CD14-positive monocyte (primary cell): ENCODE measurements at regions not wholly inside any gene's neighbourhood (a gene's known extent, or its start where the extent isn't known, plus 50 kb on each side); places are given as distances from the start of the nearest gene placed in this dataset.
"Not testable (repeated sequence)": the region's sequence is repeated elsewhere in the genome, so short reads cannot be mapped to it uniquely, and the experiment has no call there.

Experiments
- DNase-seq, 3 donors: peaks; one replicate each; pipeline ENCODE4 v3.0.0-alpha.2; 2011 to 2022
- H2AFZ ChIP-seq: 2 replicates; pipeline ENCODE4 v1.6.0; 2012; ENCODE audit warnings: mild to moderate bottlenecking, low read depth, low read length, inconsistent platforms; ENCODE audit not compliant: insufficient read depth, poor library complexity, severe bottlenecking
- H3K27ac ChIP-seq, 2 donors: 1 replicate in 1 of 2; 2 replicates in 1 of 2; pipeline ENCODE4 v1.5.1; 2012 to 2013; ENCODE audit warnings: low read length in 2 of 2, control low read depth in 1 of 2, inconsistent platforms in 1 of 2, low read depth in 1 of 2, mild to moderate bottlenecking in 1 of 2
- H3K27me3 ChIP-seq, 2 donors: one replicate each; pipeline versions ENCODE4 v1.6.0 to v1.6.1; 2011 to 2013; ENCODE audit warnings: low read length in 2 of 2; ENCODE audit not compliant: control insufficient read depth in 2 of 2, insufficient read depth in 2 of 2
- H3K36me3 ChIP-seq, 2 donors: replicated peaks in 1 of 2; 1 replicate in 1 of 2; 2 replicates in 1 of 2; pipeline versions ENCODE4 v1.5.1 to v1.6.1; 2012 to 2013; ENCODE audit warnings: low read length in 2 of 2, control low read depth in 1 of 2, inconsistent platforms in 1 of 2, mild to moderate bottlenecking in 1 of 2; ENCODE audit not compliant: insufficient read depth in 2 of 2, control insufficient read depth in 1 of 2
- H3K4me1 ChIP-seq, 2 donors: 1 replicate in 1 of 2; 2 replicates in 1 of 2; pipeline versions ENCODE4 v1.5.1 to v1.6.1; 2012 to 2013; ENCODE audit warnings: low read length in 2 of 2, control low read depth in 1 of 2, inconsistent platforms in 1 of 2, mild to moderate bottlenecking in 1 of 2, moderate library complexity in 1 of 2; ENCODE audit not compliant: insufficient read depth in 2 of 2, control insufficient read depth in 1 of 2
- H3K4me2 ChIP-seq: replicated peaks from 2 replicates; pipeline ENCODE3; 2012; ENCODE audit warnings: low read length, moderate library complexity, mild to moderate bottlenecking; ENCODE audit not compliant: poor library complexity, severe bottlenecking; ENCODE audit errors: extremely low read depth
- H3K4me3 ChIP-seq, 3 experiments: fragments of 200-600 bp in 1 of 3; sonication (generic) in 1 of 3; replicated peaks in 1 of 3; 1 replicate in 2 of 3; 2 replicates in 1 of 3; pipeline ENCODE4 v1.5.1; 2011 to 2013; ENCODE audit warnings: low read length in 3 of 3, mild to moderate bottlenecking in 3 of 3, control low read depth in 2 of 3, low read depth in 2 of 3, inconsistent platforms in 1 of 3, moderate library complexity in 1 of 3
- H3K79me2 ChIP-seq: 2 replicates; pipeline ENCODE4 v1.6.0; 2012; ENCODE audit warnings: mild to moderate bottlenecking, control low read depth, inconsistent platforms, low read length, moderate library complexity; ENCODE audit not compliant: insufficient read depth
- H3K9ac ChIP-seq: 2 replicates; pipeline ENCODE4 v1.6.0; 2017; ENCODE audit warnings: low read length, mild to moderate bottlenecking; ENCODE audit not compliant: insufficient read depth, poor library complexity, severe bottlenecking
- H3K9me3 ChIP-seq, 2 donors: replicated peaks in 1 of 2; 1 replicate in 1 of 2; 2 replicates in 1 of 2; pipeline versions ENCODE4 v1.5.1 to v1.6.1; 2012 to 2013; ENCODE audit warnings: low read length in 2 of 2, control low read depth in 1 of 2; ENCODE audit not compliant: control insufficient read depth in 1 of 2, insufficient read depth in 1 of 2
- H4K20me1 ChIP-seq: 2 replicates; pipeline ENCODE4 v1.6.0; 2012; ENCODE audit warnings: mild to moderate bottlenecking, low read length, control low read depth, moderate library complexity; ENCODE audit not compliant: insufficient read depth
- H3K27ac Mint-ChIP-seq, 7 donors: one replicate each; pipeline ENCODE4 v1.8.0; 2020; ENCODE audit warnings: mild to moderate bottlenecking in 7 of 7, mixed read lengths in 7 of 7, moderate library complexity in 6 of 7, inconsistent platforms in 2 of 7
- H3K27me3 Mint-ChIP-seq, 3 donors: one replicate each; pipeline ENCODE4 v1.8.0; 2021 to 2022; ENCODE audit warnings: low read depth in 3 of 3, mild to moderate bottlenecking in 3 of 3, mixed read lengths in 3 of 3, moderate library complexity in 3 of 3, inconsistent platforms in 1 of 3
- H3K36me3 Mint-ChIP-seq, 2 donors: one replicate each; pipeline ENCODE4 v1.8.0; 2020; ENCODE audit warnings: mixed read lengths in 2 of 2, inconsistent platforms in 1 of 2, mild to moderate bottlenecking in 1 of 2
- H3K4me1 Mint-ChIP-seq: one replicate; pipeline ENCODE4 v1.8.0; 2020; ENCODE audit warnings: mild to moderate bottlenecking, mixed read lengths
- H3K4me3 Mint-ChIP-seq, 2 donors: one replicate each; pipeline ENCODE4 v1.8.0; 2020; ENCODE audit warnings: mild to moderate bottlenecking in 2 of 2, mixed read lengths in 2 of 2, moderate library complexity in 1 of 2
- H3K9me3 Mint-ChIP-seq, 7 donors: one replicate each; pipeline ENCODE4 v1.8.0; 2020 to 2022; ENCODE audit warnings: mixed read lengths in 7 of 7, mild to moderate bottlenecking in 6 of 7, moderate library complexity in 6 of 7, inconsistent platforms in 2 of 7
- WGBS: methylation state at CpG from one replicate; pipeline ENCODE4 v1.1.5; 2013; ENCODE audit warnings: missing lambda C conversion rate; ENCODE audit not compliant: insufficient coverage; 5-methylcytosine and 5-hydroxymethylcytosine counted together
- intact Hi-C, 2 donors: fragments of 100-400 bp; cut with micrococcal nuclease; formaldehyde crosslinking; loops; one replicate each; pipeline versions ENCODE4 v1.15.0 to v1.15.1; 2023
- TF ChIP-seq, protein P1 (sequence below): fragments of 200-600 bp; IDR thresholded peaks from one replicate; pipeline ENCODE4 v1.8.0; 2022; ENCODE audit warnings: antibody characterized with exemption, mild to moderate bottlenecking

- TF ChIP-seq, protein P1, sequence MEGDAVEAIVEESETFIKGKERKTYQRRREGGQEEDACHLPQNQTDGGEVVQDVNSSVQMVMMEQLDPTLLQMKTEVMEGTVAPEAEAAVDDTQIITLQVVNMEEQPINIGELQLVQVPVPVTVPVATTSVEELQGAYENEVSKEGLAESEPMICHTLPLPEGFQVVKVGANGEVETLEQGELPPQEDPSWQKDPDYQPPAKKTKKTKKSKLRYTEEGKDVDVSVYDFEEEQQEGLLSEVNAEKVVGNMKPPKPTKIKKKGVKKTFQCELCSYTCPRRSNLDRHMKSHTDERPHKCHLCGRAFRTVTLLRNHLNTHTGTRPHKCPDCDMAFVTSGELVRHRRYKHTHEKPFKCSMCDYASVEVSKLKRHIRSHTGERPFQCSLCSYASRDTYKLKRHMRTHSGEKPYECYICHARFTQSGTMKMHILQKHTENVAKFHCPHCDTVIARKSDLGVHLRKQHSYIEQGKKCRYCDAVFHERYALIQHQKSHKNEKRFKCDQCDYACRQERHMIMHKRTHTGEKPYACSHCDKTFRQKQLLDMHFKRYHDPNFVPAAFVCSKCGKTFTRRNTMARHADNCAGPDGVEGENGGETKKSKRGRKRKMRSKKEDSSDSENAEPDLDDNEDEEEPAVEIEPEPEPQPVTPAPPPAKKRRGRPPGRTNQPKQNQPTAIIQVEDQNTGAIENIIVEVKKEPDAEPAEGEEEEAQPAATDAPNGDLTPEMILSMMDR, result no peak
- no peak for DNase-seq
- no peak overlapping the region for H3K27ac Mint-ChIP-seq
Observed at GRCh38 chr2:109049022-109049421, 60.0 kb upstream of the EDAR start.

DNA sequence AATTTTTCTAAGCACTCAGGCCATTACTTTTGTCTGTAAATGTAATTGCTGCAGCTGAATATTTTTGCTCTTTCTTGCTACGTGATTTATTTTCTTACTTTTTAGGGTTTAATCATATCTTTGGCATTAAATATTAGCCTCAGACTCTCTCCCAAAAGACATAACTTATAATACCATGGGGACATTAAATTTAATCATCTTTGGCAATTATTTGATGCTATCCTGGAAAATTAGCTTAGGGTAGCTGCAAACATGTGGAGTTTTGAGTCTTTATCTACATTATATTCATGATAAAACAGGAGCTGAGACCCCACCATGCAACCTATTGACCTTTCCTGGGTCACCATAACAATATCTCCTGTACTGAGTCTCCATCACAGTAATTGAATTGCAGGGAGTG, 59.1 kb upstream of the EDAR start:
- Histone ChIP-seq H3K27me3 (no peaks in the 10 kb centered on the region), H3K4me3 (no peak overlapping the region), H3K79me2 (no peaks in the 10 kb centered on the region), H3K4me1 (peaks cover 5 to 7% of the 10 kb centered on the region in 2 donors), H2AFZ (no peak overlapping the region), H3K9me3 (no peaks in the 10 kb centered on the region), H3K9ac (no peak overlapping the region), H3K4me2 (no peak overlapping the region), H3K27ac (no peak overlapping the region), H3K36me3 (no peaks in the 10 kb centered on the region), H4K20me1 (no peaks in the 10 kb centered on the region)
- H3K4me3 Mint-ChIP-seq, result no peak overlapping the region
- no peak for DNase-seq
- no peaks in the 10 kb centered on the region for H3K36me3 Mint-ChIP-seq
- H3K27me3 Mint-ChIP-seq, result peaks cover 2% of the 10 kb centered on the region in 3 donors
- no peaks in the 10 kb centered on the region for H3K9me3 Mint-ChIP-seq
- peaks cover 9% of the 10 kb centered on the region for H3K4me1 Mint-ChIP-seq
- TF ChIP-seq, protein P1, result no peak
- intact Hi-C loops, result no loop called here
- WGBS, result no CpG with 5 or more reads among the region's 1 CpG
- H3K27ac Mint-ChIP-seq, result no peak overlapping the region

More at GRCh38 chr2:109049022-109049421, 60.0 kb upstream of the EDAR start:
- Histone ChIP-seq H3K9me3 (no peaks in the 10 kb centered on the region), H3K9ac (no peak overlapping the region), H3K27me3 (no peaks in the 10 kb centered on the region), H3K4me3 (no peak overlapping the region), H3K27ac (no peak overlapping the region), H3K4me2 (no peak overlapping the region), H3K36me3 (no peaks in the 10 kb centered on the region), H2AFZ (no peak overlapping the region), H3K79me2 (no peaks in the 10 kb centered on the region), H4K20me1 (no peaks in the 10 kb centered on the region), H3K4me1 (peaks cover 5 to 7% of the 10 kb centered on the region in 2 donors)
- Mint-ChIP-seq H3K9me3 (no peaks in the 10 kb centered on the region), H3K27me3 (peaks cover 0 to 2% (median 2%) of the 10 kb centered on the region in 3 donors), H3K4me3 (no peak overlapping the region), H3K4me1 (peaks cover 9% of the 10 kb centered on the region), H3K36me3 (no peaks in the 10 kb centered on the region)
- 100% methylated on average over 2 of the region's 6 CpGs for WGBS
- intact Hi-C loops, result no loop called here

DNA sequence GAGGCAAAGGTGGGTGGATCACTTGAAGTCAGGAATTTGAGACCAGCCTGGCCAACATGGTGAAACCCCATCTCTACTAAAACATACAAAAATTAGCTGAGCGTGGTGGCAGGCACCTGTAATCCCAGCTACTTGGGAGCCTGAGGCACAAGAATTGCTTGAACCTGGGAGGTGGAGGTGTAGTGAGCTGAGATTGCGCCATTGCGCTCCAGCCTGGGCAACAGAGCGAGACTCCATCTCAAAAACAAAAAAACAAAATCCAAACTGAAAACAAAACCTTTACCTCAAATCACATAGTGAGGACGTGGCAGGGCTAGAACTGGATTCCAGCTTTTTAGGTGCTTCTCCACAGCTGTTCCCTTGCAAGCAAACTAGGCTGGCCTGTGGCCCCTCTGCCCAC, 58.5 kb upstream of the EDAR start:
- intact Hi-C loops, H3K36me3 Mint-ChIP-seq, H3K4me1 ChIP-seq, H3K36me3 ChIP-seq, H3K4me3 Mint-ChIP-seq, H3K79me2 ChIP-seq, DNase-seq, H3K4me3 ChIP-seq, H3K27me3 Mint-ChIP-seq, H3K27ac ChIP-seq, H3K9me3 ChIP-seq, H3K9ac ChIP-seq, H3K4me1 Mint-ChIP-seq, H3K27me3 ChIP-seq, H3K27ac Mint-ChIP-seq, H4K20me1 ChIP-seq, H3K4me2 ChIP-seq, H3K9me3 Mint-ChIP-seq, H2AFZ ChIP-seq: not testable (repeated sequence)
- WGBS, result no CpG with 5 or more reads among the region's 5 CpGs
